ENCODE measurements at regions not wholly inside any gene's neighbourhood (a gene's known extent, or its start where the extent isn't known, plus 50 kb on each side); places are given as distances from the start of the nearest gene placed in this dataset.
"Not testable (repeated sequence)": the region's sequence is repeated elsewhere in the genome, so short reads cannot be mapped to it uniquely, and the experiment has no call there.

- Histone ChIP-seq H3K4me1 (no peaks in the 10 kb centered on the region), H3K36me3 (no peaks in the 10 kb centered on the region), H3K27me3 (peaks cover 3% of the 10 kb centered on the region), H3K4me3 (no peak overlapping the region), H3K9ac (ENCODE audit: low read depth in 2 of 2, low read length in 2 of 2) (no peak overlapping the region), H3K9me3 (no peaks in the 10 kb centered on the region), H3K27ac (no peak overlapping the region)
- TF ChIP-seq CTCF (IDR thresholded peaks at IDR 0.05), result no peak
- no peak for DNase-seq
- intact Hi-C loops (cut with DNase I), result no loop called here
Observed at GRCh38 chrX:41022566-41022965, 62.7 kb upstream of the USP9X start.

GRCh38 chrX:41023098-41023497 lies 62.1 kb upstream of the USP9X start:
- Histone ChIP-seq H3K27me3 (peaks cover 3% of the 10 kb centered on the region), H3K4me1 (no peaks in the 10 kb centered on the region), H3K9me3 (no peaks in the 10 kb centered on the region), H3K4me3 (no peak overlapping the region), H3K36me3 (no peaks in the 10 kb centered on the region), H3K27ac (no peak overlapping the region), H3K9ac (ENCODE audit: low read depth in 2 of 2, low read length in 2 of 2) (no peak overlapping the region)
- intact Hi-C loops (cut with DNase I), result no loop called here
- TF ChIP-seq CTCF (IDR thresholded peaks at IDR 0.05), result no peak
- DNase-seq, result no peak

- H3K9me3 ChIP-seq; H3K27me3 ChIP-seq; H3K4me1 ChIP-seq; H3K9ac ChIP-seq (ENCODE audit: low read depth in 2 of 2, low read length in 2 of 2); H3K4me3 ChIP-seq; H3K36me3 ChIP-seq; H3K27ac ChIP-seq; DNase-seq; intact Hi-C loops (cut with DNase I): not testable (repeated sequence)
Observed at GRCh38 chrX:41024335-41024734, 60.9 kb upstream of the USP9X start.

- no peaks in the 10 kb centered on the region for H3K36me3 ChIP-seq
- no peaks in the 10 kb centered on the region for H3K9me3 ChIP-seq
- TF ChIP-seq CTCF (IDR thresholded peaks at IDR 0.05), result no peak
- H3K4me3 ChIP-seq, result no peak overlapping the region
- H3K27me3 ChIP-seq, result no peaks in the 10 kb centered on the region
- no peaks in the 10 kb centered on the region for H3K4me1 ChIP-seq
- H3K9ac ChIP-seq (ENCODE audit: low read depth in 2 of 2, low read length in 2 of 2), result no peak overlapping the region
- DNase-seq, result no peak
- no peak overlapping the region for H3K27ac ChIP-seq
- intact Hi-C loops (cut with DNase I), result no loop called here
Observed at GRCh38 chrX:41024755-41025154, 60.5 kb upstream of the USP9X start.

GRCh38 chrX:41025926-41026701 lies 59.1 kb upstream of the USP9X start:
- H3K27ac ChIP-seq, result peak overlapping the region; percentile 64
- H3K9me3 ChIP-seq, result no peaks in the 10 kb centered on the region
- DNase-seq, result no peak
- intact Hi-C loops (cut with DNase I), result no loop called here
- no peaks in the 10 kb centered on the region for H3K36me3 ChIP-seq
- no peak overlapping the region for H3K4me3 ChIP-seq
- no peaks in the 10 kb centered on the region for H3K27me3 ChIP-seq
- H3K9ac ChIP-seq (ENCODE audit: low read depth in 2 of 2, low read length in 2 of 2), result peak overlapping the region in 1 of 2 donors; percentile 67
- TF ChIP-seq CTCF (IDR thresholded peaks at IDR 0.05), result no peak
- H3K4me1 ChIP-seq, result no peaks in the 10 kb centered on the region

GRCh38 chrX:41026702-41027078 lies 58.6 kb upstream of the USP9X start:
- Histone ChIP-seq H3K27ac (peak overlapping the region; percentile 64), H3K27me3 (no peaks in the 10 kb centered on the region), H3K4me3 (no peak overlapping the region), H3K36me3 (no peaks in the 10 kb centered on the region), H3K4me1 (no peaks in the 10 kb centered on the region), H3K9ac (ENCODE audit: low read depth in 2 of 2, low read length in 2 of 2) (no peak overlapping the region), H3K9me3 (no peaks in the 10 kb centered on the region)
- TF ChIP-seq CTCF (IDR thresholded peaks at IDR 0.05), result no peak
- intact Hi-C loops (cut with DNase I), result no loop called here
- peak; percentile 40 for DNase-seq

Measured in colonic mucosa (tissue), 4 donors.